Muscle layer of colon (tissue), 2 donors: ENCODE measurements at regions not wholly inside any gene's neighbourhood (a gene's known extent, or its start where the extent isn't known, plus 50 kb on each side); places are given as distances from the start of the nearest gene placed in this dataset.
"Not testable (repeated sequence)": the region's sequence is repeated elsewhere in the genome, so short reads cannot be mapped to it uniquely, and the experiment has no call there.

Experiments used
- H3K27ac ChIP-seq: one replicate; pipeline ENCODE4 v1.7.0; 2013; ENCODE audit warnings: low read depth, mild to moderate bottlenecking, low read length, moderate library complexity
- H3K27me3 ChIP-seq, 2 donors: one replicate each; pipeline ENCODE4 v1.7.0; 2013; ENCODE audit warnings: low read length in 2 of 2, mild to moderate bottlenecking in 2 of 2; ENCODE audit not compliant: insufficient read depth in 2 of 2, control insufficient read depth in 1 of 2
- H3K36me3 ChIP-seq: one replicate; pipeline ENCODE4 v1.7.0; 2013; ENCODE audit warnings: mild to moderate bottlenecking, low read length; ENCODE audit not compliant: insufficient read depth
- H3K4me1 ChIP-seq: one replicate; pipeline ENCODE4 v1.7.0; 2013; ENCODE audit warnings: mild to moderate bottlenecking, low read length; ENCODE audit not compliant: insufficient read depth
- H3K4me3 ChIP-seq, 2 donors: one replicate each; pipeline ENCODE4 v1.7.0; 2013; ENCODE audit warnings: low read length in 2 of 2, low read depth in 1 of 2, mild to moderate bottlenecking in 1 of 2, moderate library complexity in 1 of 2
- H3K9ac ChIP-seq: one replicate; pipeline ENCODE4 v1.7.0; 2013; ENCODE audit warnings: low read length
- H3K9me3 ChIP-seq: one replicate; pipeline ENCODE4 v1.7.0; 2013; ENCODE audit warnings: mild to moderate bottlenecking, low read length
- donor health status: abdominal sarcoma.
- donor health status: Adenocarcinoma of cecum.

DNA sequence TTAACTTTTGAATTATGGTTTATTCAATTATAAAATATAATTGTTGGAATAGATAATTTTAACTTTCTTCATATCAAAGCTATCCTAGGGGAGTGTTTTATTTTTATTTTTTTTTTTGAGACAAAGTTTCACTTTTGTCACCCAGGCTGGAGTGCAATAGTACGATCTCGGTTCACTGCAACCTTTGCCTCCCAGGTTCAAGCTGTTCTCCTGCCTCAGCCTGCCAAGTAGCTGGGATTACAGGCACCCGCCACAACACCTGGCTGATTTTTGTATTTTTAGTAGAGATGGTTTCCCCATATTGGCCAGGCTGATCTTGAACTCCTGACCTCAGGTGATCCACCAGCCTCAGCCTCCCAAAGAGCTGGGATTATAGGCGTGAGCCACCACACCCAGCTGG lies 489.0 kb upstream of the GRIN3A start:
- not testable (repeated sequence) for H3K36me3 ChIP-seq, H3K27ac ChIP-seq, H3K9ac ChIP-seq, H3K27me3 ChIP-seq, H3K9me3 ChIP-seq, H3K4me1 ChIP-seq, H3K4me3 ChIP-seq

DNA sequence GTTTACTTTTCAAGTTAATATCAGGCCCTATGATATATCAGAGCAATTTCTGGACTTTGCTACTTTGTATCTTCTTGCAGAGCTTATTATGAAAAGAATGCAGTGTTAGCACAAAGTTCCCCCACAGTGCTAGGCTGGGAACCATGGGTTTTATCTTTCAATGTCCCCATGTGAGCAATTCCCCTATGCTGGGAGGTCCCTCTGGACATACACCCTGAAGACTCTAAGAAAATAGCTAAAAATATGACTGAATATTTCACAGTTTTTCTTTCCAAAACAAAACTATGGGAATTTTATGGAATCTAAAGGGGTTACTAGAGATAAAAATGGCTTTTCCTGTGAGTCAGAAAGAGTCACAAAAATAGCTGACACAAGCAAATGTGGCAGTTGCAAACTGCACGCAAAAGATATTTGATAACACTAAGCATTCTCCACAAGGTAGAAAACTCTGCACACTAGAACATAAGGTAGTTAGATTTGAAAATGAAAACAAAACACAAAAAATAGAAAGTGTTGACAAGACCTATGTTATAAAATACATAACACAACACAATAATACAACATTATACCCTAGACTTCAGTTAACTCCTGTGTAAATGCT lies 487.5 kb upstream of the GRIN3A start:
- Histone ChIP-seq H3K27ac (no peak overlapping the region), H3K27me3 (no peaks in the 10 kb centered on the region), H3K4me1 (no peaks in the 10 kb centered on the region), H3K36me3 (no peaks in the 10 kb centered on the region), H3K9me3 (no peaks in the 10 kb centered on the region), H3K4me3 (no peak overlapping the region), H3K9ac (no peak overlapping the region)

DNA sequence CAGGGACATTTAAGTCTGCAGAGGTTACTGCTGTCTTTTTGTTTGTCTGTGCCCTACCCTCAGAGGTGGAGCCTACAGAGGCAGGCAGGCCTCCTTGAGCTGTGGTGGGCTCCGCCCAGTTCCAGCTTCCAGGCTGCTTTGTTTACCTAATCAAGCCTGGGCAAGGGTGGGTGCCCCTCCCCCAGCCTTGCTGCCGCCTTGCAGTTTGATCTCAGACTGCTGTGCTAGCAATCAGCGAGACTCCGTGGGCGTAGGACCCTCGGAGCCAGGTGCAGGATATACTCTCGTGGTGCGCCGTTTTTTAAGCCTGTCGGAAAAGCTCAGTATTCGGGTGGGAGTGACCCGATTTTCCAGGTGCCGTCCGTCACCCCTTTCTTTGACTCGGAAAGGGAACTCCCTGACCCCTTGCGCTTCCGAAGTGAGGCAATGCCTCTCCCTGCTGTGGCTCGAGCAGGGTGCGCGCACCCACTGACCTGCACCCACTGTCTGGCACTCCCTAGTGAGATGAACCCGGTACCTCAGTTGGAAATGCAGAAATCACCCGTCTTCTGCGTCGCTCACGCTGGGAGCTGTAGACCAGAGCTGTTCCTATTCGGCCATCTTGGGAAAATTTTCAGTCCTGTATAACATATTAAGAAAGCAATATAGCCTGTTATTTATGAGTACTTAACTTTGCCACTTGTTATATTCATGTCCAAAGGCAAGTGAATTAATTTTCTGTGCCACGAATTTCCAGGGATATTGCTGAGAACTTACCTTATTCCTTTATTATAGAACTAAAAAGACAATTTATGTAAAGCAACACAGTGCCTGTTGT lies 485.1 kb upstream of the GRIN3A start:
- not testable (repeated sequence) for H3K36me3 ChIP-seq, H3K27ac ChIP-seq, H3K4me1 ChIP-seq, H3K9ac ChIP-seq, H3K27me3 ChIP-seq, H3K9me3 ChIP-seq, H3K4me3 ChIP-seq

GRCh38 chr9:102209176-102209575 lies 470.7 kb upstream of the GRIN3A start:
- no peaks in the 10 kb centered on the region for H3K36me3 ChIP-seq

DNA sequence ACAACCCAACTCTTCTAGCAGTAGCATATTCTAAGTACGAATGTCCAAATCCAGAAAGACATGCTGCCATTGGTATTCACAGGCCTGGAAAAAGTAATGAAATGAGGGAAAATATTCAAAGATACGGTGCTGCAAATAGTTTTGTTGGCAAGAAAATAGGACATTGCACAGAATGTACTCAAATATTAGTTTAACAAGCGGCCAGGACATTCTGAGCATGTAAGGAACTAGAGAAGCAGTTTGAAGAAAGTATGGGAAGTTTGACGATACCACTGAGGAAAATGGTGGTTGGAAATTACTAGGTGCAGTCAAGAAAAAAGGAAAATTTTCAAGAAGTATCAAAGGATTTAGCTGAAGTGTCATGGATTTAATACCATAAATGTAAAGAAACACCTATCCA lies 468.0 kb upstream of the GRIN3A start:
- no peaks in the 10 kb centered on the region for H3K9me3 ChIP-seq
- no peak overlapping the region for H3K4me3 ChIP-seq
- no peaks in the 10 kb centered on the region for H3K4me1 ChIP-seq
- no peak overlapping the region for H3K9ac ChIP-seq
- H3K27me3 ChIP-seq = no peaks in the 10 kb centered on the region
- no peak overlapping the region for H3K27ac ChIP-seq
- no peaks in the 10 kb centered on the region for H3K36me3 ChIP-seq

More at GRCh38 chr9:102209176-102209575, 470.7 kb upstream of the GRIN3A start:
- Histone ChIP-seq H3K9ac (no peak overlapping the region), H3K27me3 (no peaks in the 10 kb centered on the region), H3K4me1 (no peaks in the 10 kb centered on the region), H3K9me3 (no peaks in the 10 kb centered on the region), H3K27ac (no peak overlapping the region), H3K4me3 (no peak overlapping the region)

GRCh38 chr9:102205251-102205650 lies 466.8 kb upstream of the GRIN3A start:
- no peaks in the 10 kb centered on the region for H3K36me3 ChIP-seq
- no peak overlapping the region for H3K9ac ChIP-seq
- no peak overlapping the region for H3K27ac ChIP-seq
- H3K9me3 ChIP-seq = no peaks in the 10 kb centered on the region
- no peaks in the 10 kb centered on the region for H3K4me1 ChIP-seq
- H3K27me3 ChIP-seq = no peaks in the 10 kb centered on the region
- no peak overlapping the region for H3K4me3 ChIP-seq

DNA sequence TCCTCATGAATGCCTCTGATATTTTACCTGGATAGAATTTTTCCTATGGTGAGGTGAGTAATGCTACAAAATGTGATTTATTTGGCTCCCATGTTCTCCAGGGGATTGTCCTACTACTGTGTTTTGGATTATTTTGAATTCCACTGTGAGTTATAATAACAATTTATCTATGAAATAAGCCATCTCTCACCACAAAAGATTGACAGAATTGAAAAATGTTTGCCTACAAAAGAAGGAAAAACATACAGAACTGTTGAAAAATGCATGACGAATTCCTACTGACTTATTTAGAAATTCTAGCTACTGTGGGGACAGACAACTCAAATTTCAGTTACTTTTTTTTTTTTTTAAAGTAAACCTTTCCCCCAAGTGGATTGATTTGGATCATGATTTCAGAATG lies 463.7 kb upstream of the GRIN3A start:
- Histone ChIP-seq H3K36me3 (no peaks in the 10 kb centered on the region), H3K4me3 (no peak overlapping the region), H3K27ac (no peak overlapping the region), H3K9ac (no peak overlapping the region), H3K4me1 (no peaks in the 10 kb centered on the region), H3K9me3 (no peaks in the 10 kb centered on the region), H3K27me3 (no peaks in the 10 kb centered on the region)

GRCh38 chr9:102185962-102186361 lies 447.5 kb upstream of the GRIN3A start:
- no peaks in the 10 kb centered on the region for H3K9me3 ChIP-seq
- H3K4me3 ChIP-seq = no peak overlapping the region
- H3K4me1 ChIP-seq = no peaks in the 10 kb centered on the region
- no peaks in the 10 kb centered on the region for H3K36me3 ChIP-seq
- no peak overlapping the region for H3K27ac ChIP-seq
- no peak overlapping the region for H3K9ac ChIP-seq
- H3K27me3 ChIP-seq = no peaks in the 10 kb centered on the region

DNA sequence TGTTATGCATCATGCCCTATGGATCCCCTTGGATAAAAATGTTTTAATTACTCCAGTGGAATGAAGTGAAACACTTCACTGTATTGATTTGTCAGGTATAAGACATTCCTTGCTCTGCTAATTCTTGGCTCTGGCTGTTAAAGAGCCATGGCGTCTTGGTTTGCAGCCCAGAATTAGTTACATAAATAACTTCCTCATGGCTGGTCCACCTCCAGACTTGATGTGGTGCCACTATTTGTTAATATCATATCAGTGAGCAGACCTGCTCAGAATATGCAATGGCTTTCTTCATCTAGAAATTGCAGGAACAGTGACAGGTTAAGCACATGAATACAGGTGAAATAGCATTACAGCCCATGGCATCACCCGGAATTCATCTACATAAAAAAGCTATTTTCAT lies 446.9 kb upstream of the GRIN3A start:
- H3K4me3 ChIP-seq = no peak overlapping the region
- no peak overlapping the region for H3K9ac ChIP-seq
- no peaks in the 10 kb centered on the region for H3K9me3 ChIP-seq
- H3K27ac ChIP-seq = no peak overlapping the region
- H3K4me1 ChIP-seq = no peaks in the 10 kb centered on the region
- H3K27me3 ChIP-seq = no peaks in the 10 kb centered on the region
- no peaks in the 10 kb centered on the region for H3K36me3 ChIP-seq

- Histone ChIP-seq H3K27ac (no peak overlapping the region), H3K4me3 (no peak overlapping the region), H3K4me1 (no peaks in the 10 kb centered on the region)
Measured at GRCh38 chr9:102178811-102179210, 440.4 kb upstream of the GRIN3A start.

GRCh38 chr9:102174202-102174601 lies 435.8 kb upstream of the GRIN3A start:
- H3K4me1 ChIP-seq, H3K9me3 ChIP-seq, H3K27ac ChIP-seq, H3K4me3 ChIP-seq, H3K36me3 ChIP-seq, H3K27me3 ChIP-seq, H3K9ac ChIP-seq: not testable (repeated sequence)

More at GRCh38 chr9:102178811-102179210, 440.4 kb upstream of the GRIN3A start:
- no peaks in the 10 kb centered on the region for H3K9me3 ChIP-seq
- no peak overlapping the region for H3K9ac ChIP-seq
- no peaks in the 10 kb centered on the region for H3K36me3 ChIP-seq
- no peaks in the 10 kb centered on the region for H3K27me3 ChIP-seq

- Histone ChIP-seq H3K4me1 (no peaks in the 10 kb centered on the region), H3K4me3 (no peak overlapping the region), H3K27me3 (no peaks in the 10 kb centered on the region), H3K27ac (no peak overlapping the region), H3K9me3 (no peaks in the 10 kb centered on the region), H3K36me3 (no peaks in the 10 kb centered on the region), H3K9ac (no peak overlapping the region)
Measured at GRCh38 chr9:102164247-102164646, 425.8 kb upstream of the GRIN3A start.
